Medulla oblongata (tissue), 1 donor: ENCODE measurements at regions not wholly inside any gene's neighbourhood (a gene's known extent, or its start where the extent isn't known, plus 50 kb on each side); places are given as distances from the start of the nearest gene placed in this dataset.

ENCODE experiments used
- DNase-seq: peaks from one replicate; pipeline ENCODE4 v3.0.0-alpha.2; 2015; ENCODE audit errors: extremely low spot score

GRCh38 chr14:45364565-45365156 is 111.7 kb upstream of the MIS18BP1 start:
- DNase-seq = no peak

GRCh38 chr14:45362505-45362904 is 109.5 kb upstream of the MIS18BP1 start:
- no peak for DNase-seq

GRCh38 chr14:45361727-45362126 is 108.7 kb upstream of the MIS18BP1 start:
- DNase-seq = no peak

GRCh38 chr14:45359746-45360145 is 106.7 kb upstream of the MIS18BP1 start:
- no peak for DNase-seq

- DNase-seq = no peak
Measured at GRCh38 chr14:45332360-45332988, 79.5 kb upstream of the MIS18BP1 start.

GRCh38 chr14:45308745-45309397 is 55.9 kb upstream of the MIS18BP1 start:
- no peak for DNase-seq
